H1 (cell line): ENCODE measurements at regions not wholly inside any gene's neighbourhood (a gene's known extent, or its start where the extent isn't known, plus 50 kb on each side); places are given as distances from the start of the nearest gene placed in this dataset.

Experiments used
- JUN ChIP-seq: IDR thresholded peaks from 2 replicates; pipeline ENCODE4 v1.6.1; 2011; ENCODE audit warnings: low read depth, mild to moderate bottlenecking, improper control_type of control experiment, low read length
- KDM1A ChIP-seq: fragments of 200-600, 300-600 bp; sonication (generic); IDR thresholded peaks from 2 replicates; pipeline ENCODE4 v1.7.1; 2016; ENCODE audit warnings: mild to moderate bottlenecking, low read length, borderline replicate concordance
- POLR2AphosphoS5 ChIP-seq: IDR thresholded peaks from 2 replicates; pipeline ENCODE4 v1.6.1; 2011; ENCODE audit warnings: low read depth, low read length
- RAD21 ChIP-seq, 2 experiments: IDR thresholded peaks in 1 of 2; conservative IDR thresholded peaks in 1 of 2; 2 replicates each; pipeline ENCODE4 v1.6.1; 2011; ENCODE audit warnings: low read depth in 2 of 2, low read length in 2 of 2, improper control_type of control experiment in 1 of 2, inconsistent platforms in 1 of 2, mild to moderate bottlenecking in 1 of 2, moderate library complexity in 1 of 2
- SIRT6 ChIP-seq: IDR thresholded peaks from one replicate; pipeline ENCODE4 v1.7.1; 2012; ENCODE audit warnings: low read length, inconsistent platforms
- TBP ChIP-seq: IDR thresholded peaks from 2 replicates; pipeline ENCODE4 v1.6.1; 2011; ENCODE audit warnings: low read depth, low read length, improper control_type of control experiment
- YY1 ChIP-seq: IDR thresholded peaks from 2 replicates; pipeline ENCODE4 v1.6.1; 2011; ENCODE audit warnings: low read depth, mild to moderate bottlenecking, low read length
- TF ChIP-seq, protein P1 (sequence below), 3 experiments: IDR thresholded peaks; 1 replicate in 2 of 3; 2 replicates in 1 of 3; pipeline versions ENCODE4 v1.5.1 to v1.6.1; 2011; ENCODE audit warnings: low read length in 3 of 3, mild to moderate bottlenecking in 3 of 3, inconsistent platforms in 2 of 3, low read depth in 1 of 3, moderate library complexity in 1 of 3; ENCODE audit not compliant: insufficient read depth in 1 of 3; ENCODE audit errors: control extremely low read depth in 1 of 3
- TF ChIP-seq, protein P2 (sequence below): IDR thresholded peaks from 2 replicates; pipeline ENCODE4 v1.6.1; 2012; ENCODE audit warnings: inconsistent platforms

DNA sequence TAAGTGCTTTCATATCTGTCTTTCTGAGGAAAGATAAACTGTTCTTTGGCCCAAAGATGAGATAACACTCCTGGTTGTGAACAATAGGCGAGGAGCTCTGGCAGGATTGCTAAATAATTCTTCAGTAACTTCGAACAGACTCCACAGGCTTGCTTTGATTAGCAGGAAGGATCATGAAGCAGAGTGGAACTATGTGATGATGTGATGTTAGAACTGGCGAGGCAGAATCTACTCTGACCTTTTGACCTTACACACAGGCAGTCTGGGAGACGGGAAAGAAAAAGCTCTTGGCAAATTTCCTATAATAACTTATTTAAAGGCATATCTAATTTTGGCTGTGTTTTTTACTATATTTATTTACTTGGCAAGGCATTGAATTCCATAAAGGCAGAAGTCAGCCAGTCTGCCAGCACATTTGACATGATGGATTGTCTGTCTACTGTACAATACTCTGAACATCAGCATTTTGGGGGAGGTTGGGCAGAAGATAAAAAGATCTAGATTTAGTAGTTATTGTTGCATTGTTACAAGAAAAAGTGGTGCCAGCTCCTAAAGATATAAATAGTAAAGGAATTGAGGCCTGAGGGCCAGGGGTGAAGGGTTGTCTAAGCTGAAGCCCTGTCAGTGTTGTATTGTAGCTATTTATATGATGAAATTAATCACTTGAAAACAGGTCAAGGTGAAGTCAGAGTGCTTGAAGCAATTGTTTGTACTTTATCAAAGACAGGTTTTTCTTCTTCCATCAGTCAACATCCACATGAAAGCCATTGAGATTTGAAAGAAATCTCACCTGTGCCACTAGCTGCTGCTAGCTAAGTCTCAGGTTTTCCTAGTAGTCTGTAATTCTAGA, 708.8 kb downstream of the LTN1 start:
- TF ChIP-seq, protein P1, sequence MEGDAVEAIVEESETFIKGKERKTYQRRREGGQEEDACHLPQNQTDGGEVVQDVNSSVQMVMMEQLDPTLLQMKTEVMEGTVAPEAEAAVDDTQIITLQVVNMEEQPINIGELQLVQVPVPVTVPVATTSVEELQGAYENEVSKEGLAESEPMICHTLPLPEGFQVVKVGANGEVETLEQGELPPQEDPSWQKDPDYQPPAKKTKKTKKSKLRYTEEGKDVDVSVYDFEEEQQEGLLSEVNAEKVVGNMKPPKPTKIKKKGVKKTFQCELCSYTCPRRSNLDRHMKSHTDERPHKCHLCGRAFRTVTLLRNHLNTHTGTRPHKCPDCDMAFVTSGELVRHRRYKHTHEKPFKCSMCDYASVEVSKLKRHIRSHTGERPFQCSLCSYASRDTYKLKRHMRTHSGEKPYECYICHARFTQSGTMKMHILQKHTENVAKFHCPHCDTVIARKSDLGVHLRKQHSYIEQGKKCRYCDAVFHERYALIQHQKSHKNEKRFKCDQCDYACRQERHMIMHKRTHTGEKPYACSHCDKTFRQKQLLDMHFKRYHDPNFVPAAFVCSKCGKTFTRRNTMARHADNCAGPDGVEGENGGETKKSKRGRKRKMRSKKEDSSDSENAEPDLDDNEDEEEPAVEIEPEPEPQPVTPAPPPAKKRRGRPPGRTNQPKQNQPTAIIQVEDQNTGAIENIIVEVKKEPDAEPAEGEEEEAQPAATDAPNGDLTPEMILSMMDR (IDR thresholded peaks at IDR 0.05; ENCODE audit: control extremely low read depth in 1 of 3, insufficient read depth in 1 of 3, low read depth in 1 of 3, low read length in 3 of 3) = no peak
- no peak for TF ChIP-seq YY1
- no peak for TF ChIP-seq POLR2AphosphoS5
- TF ChIP-seq SIRT6 = no peak
- TF ChIP-seq TBP = no peak
- TF ChIP-seq, protein P2, sequence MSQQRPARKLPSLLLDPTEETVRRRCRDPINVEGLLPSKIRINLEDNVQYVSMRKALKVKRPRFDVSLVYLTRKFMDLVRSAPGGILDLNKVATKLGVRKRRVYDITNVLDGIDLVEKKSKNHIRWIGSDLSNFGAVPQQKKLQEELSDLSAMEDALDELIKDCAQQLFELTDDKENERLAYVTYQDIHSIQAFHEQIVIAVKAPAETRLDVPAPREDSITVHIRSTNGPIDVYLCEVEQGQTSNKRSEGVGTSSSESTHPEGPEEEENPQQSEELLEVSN = no peak
- no peak for TF ChIP-seq KDM1A
- no peak for TF ChIP-seq JUN
- TF ChIP-seq RAD21 (IDR thresholded peaks at IDR 0.05 in 1 of 2, conservative IDR thresholded peaks at IDR 0.05 in 1 of 2; ENCODE audit: low read depth in 2 of 2, low read length in 2 of 2) = no peak
